PC-9 (cell line): ENCODE measurements at regions not wholly inside any gene's neighbourhood (a gene's known extent, or its start where the extent isn't known, plus 50 kb on each side); places are given as distances from the start of the nearest gene placed in this dataset.
"Not testable (repeated sequence)": the region's sequence is repeated elsewhere in the genome, so short reads cannot be mapped to it uniquely, and the experiment has no call there.

Source experiments
- EZH2 ChIP-seq: fragments of 200-600 bp; sonication (generic); IDR thresholded peaks from 2 replicates; pipeline ENCODE4 v1.8.0; 2017; ENCODE audit warnings: antibody characterized with exemption, low read depth
- TF ChIP-seq, protein P1 (sequence below): fragments of 200-600 bp; sonication (generic); conservative IDR thresholded peaks from 2 replicates; pipeline ENCODE4 v1.6.1; 2017; ENCODE audit warnings: mixed run types, antibody characterized with exemption, mild to moderate bottlenecking, moderate library complexity

- TF ChIP-seq, protein P1, sequence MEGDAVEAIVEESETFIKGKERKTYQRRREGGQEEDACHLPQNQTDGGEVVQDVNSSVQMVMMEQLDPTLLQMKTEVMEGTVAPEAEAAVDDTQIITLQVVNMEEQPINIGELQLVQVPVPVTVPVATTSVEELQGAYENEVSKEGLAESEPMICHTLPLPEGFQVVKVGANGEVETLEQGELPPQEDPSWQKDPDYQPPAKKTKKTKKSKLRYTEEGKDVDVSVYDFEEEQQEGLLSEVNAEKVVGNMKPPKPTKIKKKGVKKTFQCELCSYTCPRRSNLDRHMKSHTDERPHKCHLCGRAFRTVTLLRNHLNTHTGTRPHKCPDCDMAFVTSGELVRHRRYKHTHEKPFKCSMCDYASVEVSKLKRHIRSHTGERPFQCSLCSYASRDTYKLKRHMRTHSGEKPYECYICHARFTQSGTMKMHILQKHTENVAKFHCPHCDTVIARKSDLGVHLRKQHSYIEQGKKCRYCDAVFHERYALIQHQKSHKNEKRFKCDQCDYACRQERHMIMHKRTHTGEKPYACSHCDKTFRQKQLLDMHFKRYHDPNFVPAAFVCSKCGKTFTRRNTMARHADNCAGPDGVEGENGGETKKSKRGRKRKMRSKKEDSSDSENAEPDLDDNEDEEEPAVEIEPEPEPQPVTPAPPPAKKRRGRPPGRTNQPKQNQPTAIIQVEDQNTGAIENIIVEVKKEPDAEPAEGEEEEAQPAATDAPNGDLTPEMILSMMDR: not testable (repeated sequence)
- TF ChIP-seq EZH2: not testable (repeated sequence)
Observed at GRCh38 chr21:9648331-9648730, 873.1 kb upstream of the TPTE start.
